HG02678 (cell line): ENCODE measurements at regions not wholly inside any gene's neighbourhood (a gene's known extent, or its start where the extent isn't known, plus 50 kb on each side); places are given as distances from the start of the nearest gene placed in this dataset.
"Not testable (repeated sequence)": the region's sequence is repeated elsewhere in the genome, so short reads cannot be mapped to it uniquely, and the experiment has no call there.

Source experiments
- ATAC-seq: cut with Tn5 transposase; IDR thresholded peaks from one replicate; pipeline ENCODE4 v1.9.1; 2021; ENCODE audit warnings: mild to moderate bottlenecking, moderate library complexity; ENCODE audit not compliant: unreplicated experiment

DNA sequence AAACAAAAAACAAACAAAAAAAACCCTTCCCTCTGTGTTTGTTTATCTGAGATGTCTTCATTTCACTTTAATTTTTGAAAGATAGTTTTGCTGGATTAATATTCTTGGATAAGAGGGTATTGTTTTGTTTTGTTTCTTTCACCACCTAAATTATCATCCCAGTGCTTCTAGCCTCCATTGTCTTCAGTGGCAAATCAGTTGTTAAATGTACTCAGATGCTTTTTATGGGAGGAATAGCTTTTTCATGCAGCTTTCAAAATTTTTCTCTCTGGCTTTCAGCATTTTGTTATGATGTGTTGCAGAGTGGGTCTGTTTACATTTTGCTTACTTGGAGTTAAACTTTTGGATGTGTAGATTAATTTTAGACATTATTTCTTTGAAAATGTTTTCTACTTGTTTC lies 203.5 kb upstream of the DCC start:
- ATAC-seq = no peak

DNA sequence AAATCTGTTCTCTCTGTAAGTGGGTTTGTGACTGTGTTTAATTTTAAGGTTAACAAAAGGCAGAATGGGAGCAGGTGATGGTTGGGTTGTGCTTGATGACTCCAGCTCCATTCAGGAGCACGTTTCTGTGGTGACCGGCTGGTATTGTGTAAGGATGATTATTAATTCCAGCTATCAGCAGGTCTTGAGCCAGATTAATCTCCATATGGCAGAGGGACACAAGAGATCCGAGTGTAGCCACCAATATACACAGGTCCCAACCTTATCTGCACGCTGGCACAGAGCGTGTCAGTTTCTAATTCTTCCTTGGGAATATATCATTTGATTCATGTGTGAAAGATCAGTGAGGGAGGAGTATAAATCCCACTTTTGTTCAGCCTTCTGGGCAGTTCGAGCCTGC lies 199.0 kb upstream of the DCC start:
- ATAC-seq = no peak

- ATAC-seq = no peak
Observed at GRCh38 chr18:52150050-52150449, 189.9 kb upstream of the DCC start.

GRCh38 chr18:52152036-52152435 lies 188.0 kb upstream of the DCC start:
- no peak for ATAC-seq

DNA sequence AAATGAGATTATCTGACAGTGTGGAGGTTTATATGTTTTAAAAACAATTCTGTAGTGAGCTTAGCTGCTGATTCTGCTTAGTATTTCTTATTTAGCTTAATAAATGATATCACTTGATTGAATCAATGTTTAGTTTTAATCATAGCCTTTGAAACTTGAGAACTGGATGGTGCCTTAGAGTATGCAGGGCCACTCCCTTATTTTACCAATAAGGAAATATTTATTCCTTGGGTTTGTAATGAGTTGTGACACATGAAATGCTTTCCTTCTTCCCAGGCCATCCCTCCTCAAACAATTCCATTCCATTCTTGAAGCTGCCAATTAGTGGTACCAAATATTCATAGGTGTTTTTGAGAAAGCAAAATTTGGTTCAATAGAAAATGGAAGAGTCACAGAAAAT lies 183.8 kb upstream of the DCC start:
- no peak for ATAC-seq

- ATAC-seq = no peak
Observed at GRCh38 chr18:52160636-52161035, 179.4 kb upstream of the DCC start.

GRCh38 chr18:52163478-52163877 lies 176.5 kb upstream of the DCC start:
- ATAC-seq = no peak

GRCh38 chr18:52168131-52168530 lies 171.9 kb upstream of the DCC start:
- ATAC-seq = not testable (repeated sequence)

DNA sequence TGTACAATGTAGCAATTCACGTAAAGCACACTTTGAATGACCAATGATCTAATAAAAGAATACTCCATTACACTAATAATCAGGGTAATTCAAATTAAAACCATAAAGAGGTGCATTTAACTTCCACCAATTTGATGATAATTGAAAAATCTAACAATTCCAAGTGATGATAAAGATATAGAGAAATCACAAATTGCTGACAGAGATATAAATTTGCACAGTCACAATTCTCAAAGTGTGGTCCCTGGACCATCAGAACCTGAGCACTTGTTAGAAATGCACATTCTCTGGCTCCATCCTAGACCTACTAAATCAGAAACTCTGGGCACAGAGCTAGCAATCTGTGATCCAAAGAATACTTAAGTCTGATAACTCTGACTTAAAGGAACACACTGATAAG lies 165.8 kb upstream of the DCC start:
- ATAC-seq = no peak

DNA sequence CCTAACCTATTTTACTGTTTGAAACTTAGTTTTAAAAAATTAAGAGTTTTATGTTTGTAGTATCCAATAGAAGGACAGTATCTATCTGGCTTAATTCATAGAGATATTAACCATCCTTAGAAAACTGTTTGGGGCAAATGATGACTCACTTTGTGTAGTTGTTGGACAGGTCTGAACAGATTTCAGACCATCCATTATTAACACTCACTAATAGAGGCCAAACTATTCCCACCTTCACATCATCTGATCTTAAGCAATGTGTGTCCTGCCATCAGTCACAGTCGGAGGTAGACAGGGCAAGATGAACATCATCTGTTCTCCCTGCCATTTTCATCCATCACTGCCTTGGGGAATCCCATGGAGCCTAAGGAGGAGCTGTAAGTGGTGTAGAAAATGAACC lies 164.6 kb upstream of the DCC start:
- ATAC-seq = no peak

- ATAC-seq = no peak
Observed at GRCh38 chr18:52183107-52183506, 156.9 kb upstream of the DCC start.

DNA sequence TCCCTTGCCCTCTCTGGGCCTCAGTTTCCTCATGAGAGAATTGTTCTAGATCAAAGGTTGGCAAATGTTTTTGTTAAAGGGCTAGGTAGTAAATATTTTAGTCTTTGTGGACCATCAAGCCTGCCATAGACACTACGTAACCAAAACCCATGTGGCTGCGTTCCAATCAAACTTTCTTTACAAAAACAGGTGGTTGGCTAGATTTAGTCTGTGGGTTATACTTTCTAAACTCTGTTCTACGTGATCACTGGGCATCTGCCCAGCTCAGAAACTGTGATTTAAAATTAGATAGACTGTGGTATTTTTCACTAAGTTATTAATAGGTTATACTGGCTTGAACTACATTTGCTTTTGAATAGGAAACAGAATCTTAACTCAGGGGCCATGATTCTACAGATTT lies 149.8 kb upstream of the DCC start:
- ATAC-seq = no peak

- no peak for ATAC-seq
Observed at GRCh38 chr18:52190631-52191030, 149.4 kb upstream of the DCC start.

DNA sequence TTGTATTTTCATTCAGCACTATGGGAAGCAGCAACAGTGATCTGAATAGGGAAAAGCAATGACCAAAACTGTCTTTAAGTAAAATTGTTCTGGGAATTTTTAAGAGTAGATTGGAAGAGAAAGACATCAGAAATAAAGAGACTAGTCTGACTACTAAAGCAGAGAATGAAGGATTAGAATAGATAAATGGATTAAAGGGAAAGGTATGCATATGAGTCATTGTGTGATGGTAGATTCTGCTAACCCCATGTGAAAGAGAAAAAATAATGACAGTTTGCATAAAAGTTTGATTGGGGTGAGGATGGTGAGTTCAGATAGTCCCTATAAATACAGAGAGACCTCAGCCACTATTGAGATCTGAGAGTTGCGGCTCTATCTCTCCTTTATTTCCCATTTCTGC lies 139.6 kb upstream of the DCC start:
- no peak for ATAC-seq

- no peak for ATAC-seq
Observed at GRCh38 chr18:52200921-52201663, 138.9 kb upstream of the DCC start.

DNA sequence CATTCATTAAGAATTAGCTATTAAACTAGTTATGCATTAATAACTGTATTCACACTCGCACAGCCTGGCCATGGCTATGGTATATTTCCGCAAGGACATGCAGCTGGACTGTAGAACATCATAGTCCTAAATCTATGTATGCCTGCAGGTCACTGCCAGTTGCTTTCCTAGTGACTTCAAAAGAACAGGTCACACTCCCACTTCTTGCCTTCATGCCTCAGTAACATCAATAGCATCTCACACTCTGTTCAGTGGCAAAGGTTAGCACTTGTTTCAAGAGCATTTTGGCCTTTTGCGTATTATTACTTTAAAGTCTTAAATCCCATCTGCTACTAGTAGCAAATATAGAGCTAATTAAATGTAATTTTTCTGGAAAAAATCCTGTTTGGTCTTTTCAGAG lies 131.4 kb upstream of the DCC start:
- ATAC-seq = no peak

- no peak for ATAC-seq
Observed at GRCh38 chr18:52216109-52216508, 123.9 kb upstream of the DCC start.

GRCh38 chr18:52216666-52217065 lies 123.3 kb upstream of the DCC start:
- no peak for ATAC-seq

- no peak for ATAC-seq
Observed at GRCh38 chr18:52219102-52219501, 120.9 kb upstream of the DCC start.

DNA sequence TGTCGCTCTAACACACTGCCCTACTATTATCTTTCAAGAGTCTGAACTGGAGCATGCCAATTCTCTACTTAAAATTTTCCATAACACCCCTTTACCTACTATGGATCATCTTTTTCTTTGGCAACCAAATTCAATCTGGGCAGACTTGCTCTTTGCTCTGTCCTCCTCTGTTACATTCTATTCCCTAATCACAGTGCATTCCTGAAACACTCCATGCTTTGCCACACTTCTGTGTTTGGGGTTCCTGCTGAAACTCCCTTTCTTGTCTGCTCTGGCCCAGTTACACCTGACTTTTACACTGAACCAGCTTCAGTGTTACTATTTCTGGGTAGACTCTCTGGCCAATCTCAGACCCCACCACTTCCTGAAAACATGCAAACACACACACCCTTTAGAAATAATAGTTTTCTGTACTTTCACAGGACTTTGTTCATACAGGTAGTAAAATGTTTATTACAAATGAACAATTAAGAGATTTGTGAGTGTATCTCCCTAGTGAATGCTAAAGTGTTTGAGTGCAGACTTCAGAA lies 119.9 kb upstream of the DCC start:
- ATAC-seq = no peak

DNA sequence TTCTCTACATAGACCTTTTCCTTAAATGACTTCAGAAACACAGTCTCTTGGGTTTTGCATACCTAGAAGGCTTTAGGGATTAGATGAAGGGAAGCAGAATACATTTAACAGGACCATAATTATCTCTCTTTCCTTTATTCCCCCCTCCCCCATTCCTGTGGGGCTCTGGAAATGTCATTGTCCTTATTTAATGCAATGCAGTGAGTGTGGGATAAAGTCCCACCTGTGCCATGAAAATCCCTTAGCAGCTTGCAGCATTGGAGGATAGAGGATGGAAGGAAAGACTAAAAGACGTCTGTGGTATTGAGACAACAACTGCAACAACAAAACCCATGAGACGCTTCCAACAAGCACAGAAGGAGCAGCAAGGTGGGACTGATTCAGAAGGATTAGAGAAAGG lies 117.8 kb upstream of the DCC start:
- ATAC-seq = no peak

- ATAC-seq = no peak
Observed at GRCh38 chr18:52227536-52227935, 112.5 kb upstream of the DCC start.

- ATAC-seq = no peak
Observed at GRCh38 chr18:52228166-52228565, 111.8 kb upstream of the DCC start.
